Choroid plexus epithelial cell (primary cell): ENCODE measurements at regions not wholly inside any gene's neighbourhood (a gene's known extent, or its start where the extent isn't known, plus 50 kb on each side); places are given as distances from the start of the nearest gene placed in this dataset.

Source experiments
- DNase-seq: peaks from one replicate; pipeline ENCODE4 v3.0.0-alpha.2; 2010; ENCODE audit warnings: low read depth
- H3K4me3 ChIP-seq: 2 replicates; pipeline ENCODE4 v1.5.1; 2011; ENCODE audit warnings: low read depth, mild to moderate bottlenecking, control low read depth, low read length, moderate library complexity
- TF ChIP-seq, protein P1 (sequence below): conservative IDR thresholded peaks from 2 replicates; pipeline ENCODE4 v1.5.1; 2011; ENCODE audit warnings: low read depth, mild to moderate bottlenecking, control low read depth, inconsistent platforms, low read length, moderate library complexity

GRCh38 chr20:24070679-24071078 is 82.1 kb upstream of the GGTLC1 start:
- H3K4me3 ChIP-seq = no peak overlapping the region
- DNase-seq = no peak
- TF ChIP-seq, protein P1, sequence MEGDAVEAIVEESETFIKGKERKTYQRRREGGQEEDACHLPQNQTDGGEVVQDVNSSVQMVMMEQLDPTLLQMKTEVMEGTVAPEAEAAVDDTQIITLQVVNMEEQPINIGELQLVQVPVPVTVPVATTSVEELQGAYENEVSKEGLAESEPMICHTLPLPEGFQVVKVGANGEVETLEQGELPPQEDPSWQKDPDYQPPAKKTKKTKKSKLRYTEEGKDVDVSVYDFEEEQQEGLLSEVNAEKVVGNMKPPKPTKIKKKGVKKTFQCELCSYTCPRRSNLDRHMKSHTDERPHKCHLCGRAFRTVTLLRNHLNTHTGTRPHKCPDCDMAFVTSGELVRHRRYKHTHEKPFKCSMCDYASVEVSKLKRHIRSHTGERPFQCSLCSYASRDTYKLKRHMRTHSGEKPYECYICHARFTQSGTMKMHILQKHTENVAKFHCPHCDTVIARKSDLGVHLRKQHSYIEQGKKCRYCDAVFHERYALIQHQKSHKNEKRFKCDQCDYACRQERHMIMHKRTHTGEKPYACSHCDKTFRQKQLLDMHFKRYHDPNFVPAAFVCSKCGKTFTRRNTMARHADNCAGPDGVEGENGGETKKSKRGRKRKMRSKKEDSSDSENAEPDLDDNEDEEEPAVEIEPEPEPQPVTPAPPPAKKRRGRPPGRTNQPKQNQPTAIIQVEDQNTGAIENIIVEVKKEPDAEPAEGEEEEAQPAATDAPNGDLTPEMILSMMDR = no peak

DNA sequence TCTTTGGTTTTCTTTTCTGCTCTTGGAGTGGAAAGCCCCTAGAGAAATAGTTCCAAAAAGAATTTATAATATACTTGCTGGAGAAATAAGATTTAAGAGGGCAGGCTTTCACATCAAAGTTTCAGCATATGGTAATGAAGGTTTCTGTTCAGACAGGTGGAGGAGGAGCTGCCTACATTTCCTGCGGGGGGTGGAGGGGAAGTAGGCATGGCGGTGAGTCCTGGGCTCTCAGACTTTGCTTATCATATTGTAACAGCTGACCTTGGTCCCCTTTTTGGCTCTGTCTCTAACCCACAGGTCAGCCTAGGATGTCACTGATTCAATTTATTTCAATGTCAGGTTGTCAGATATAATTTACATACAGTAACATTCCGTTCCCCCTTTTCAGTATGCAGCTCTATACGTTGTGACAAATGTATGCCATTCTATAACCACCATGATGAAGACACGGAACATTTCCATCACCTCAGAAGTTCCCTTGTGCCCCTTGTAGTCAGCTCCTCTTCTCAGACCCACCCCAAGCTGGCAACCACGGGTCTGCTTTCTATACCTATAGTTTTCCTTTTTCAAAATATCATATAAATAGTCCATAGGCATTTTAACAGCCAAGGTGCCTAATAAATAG is 77.6 kb upstream of the GGTLC1 start:
- no peak overlapping the region for H3K4me3 ChIP-seq
- no peak for DNase-seq
- TF ChIP-seq, protein P1 = no peak

DNA sequence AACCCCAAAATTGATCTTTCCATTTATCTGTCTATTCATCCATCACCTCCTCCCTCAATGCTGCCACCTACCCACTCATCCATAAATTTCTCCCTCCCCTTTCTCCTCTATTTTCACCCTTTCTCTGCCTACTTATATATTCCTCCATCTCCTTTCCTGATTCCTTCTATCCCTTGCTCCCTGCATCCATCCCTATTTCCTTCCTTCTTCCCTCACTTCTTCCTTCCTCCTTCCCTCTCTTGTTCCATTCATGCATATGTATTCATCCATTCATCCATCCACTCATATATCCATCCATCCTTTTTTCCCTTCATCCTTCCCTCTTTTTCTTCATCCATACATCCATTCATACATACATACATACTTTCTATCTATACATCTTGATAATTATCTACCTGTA is 76.3 kb upstream of the GGTLC1 start:
- TF ChIP-seq, protein P1 = no peak
- H3K4me3 ChIP-seq = no peak overlapping the region
- DNase-seq = no peak

- TF ChIP-seq, protein P1 = no peak
- DNase-seq = no peak
- no peak overlapping the region for H3K4me3 ChIP-seq
Measured at GRCh38 chr20:24064092-24064491, 75.5 kb upstream of the GGTLC1 start.

- TF ChIP-seq, protein P1 = no peak
- H3K4me3 ChIP-seq = no peak overlapping the region
- DNase-seq = no peak
Measured at GRCh38 chr20:24063100-24063499, 74.5 kb upstream of the GGTLC1 start.

GRCh38 chr20:24060851-24061590 is 72.4 kb upstream of the GGTLC1 start:
- TF ChIP-seq, protein P1 = no peak
- H3K4me3 ChIP-seq = no peak overlapping the region
- no peak for DNase-seq

- H3K4me3 ChIP-seq = no peak overlapping the region
- no peak for DNase-seq
- TF ChIP-seq, protein P1 = no peak
Measured at GRCh38 chr20:24059174-24059573, 70.6 kb upstream of the GGTLC1 start.
